ENCODE measurements at regions not wholly inside any gene's neighbourhood (a gene's known extent, or its start where the extent isn't known, plus 50 kb on each side); places are given as distances from the start of the nearest gene placed in this dataset.
A peak's percentile ranks its signal among the peaks of the same experiment; 100 is the strongest.
"Not testable (repeated sequence)": the region's sequence is repeated elsewhere in the genome, so short reads cannot be mapped to it uniquely, and the experiment has no call there.

DNA sequence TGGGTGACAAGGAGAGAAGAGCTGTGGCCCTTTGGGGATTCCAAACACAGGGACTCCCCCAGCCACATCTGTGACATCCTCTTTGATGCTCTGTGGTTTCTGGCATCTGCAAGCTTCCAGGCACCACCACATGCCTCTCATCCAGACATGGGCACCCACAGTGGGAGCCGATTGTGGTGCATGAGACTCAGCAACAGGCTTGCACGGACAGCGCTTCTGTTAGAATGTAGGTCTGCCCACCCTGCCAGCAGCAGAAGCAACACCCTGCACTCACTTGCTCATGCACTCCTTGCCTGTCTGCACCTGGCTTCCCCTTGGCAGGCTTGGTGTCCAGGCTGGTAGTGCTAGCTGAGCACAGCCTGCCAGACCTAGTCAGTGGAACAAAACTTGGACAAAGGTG, 735.0 kb upstream of the ZWINT start:
- Mint-ChIP-seq H3K27ac (no peak overlapping the region), H3K9me3 (peaks cover 0 to 11% (median 7%) of the 10 kb centered on the region in 8 donors), H3K4me3 (no peak overlapping the region), H3K4me1 (no peaks in the 10 kb centered on the region), H3K27me3 (no peaks in the 10 kb centered on the region), H3K36me3 (no peaks in the 10 kb centered on the region)
- Histone ChIP-seq H3K4me3 (ENCODE audit: low read length in 2 of 2) (no peak overlapping the region), H3K27ac (ENCODE audit: low read depth, low read length) (no peak overlapping the region), H3K4me1 (ENCODE audit: insufficient read depth, low read length) (no peaks in the 10 kb centered on the region), H3K36me3 (ENCODE audit: insufficient read depth, low read length) (no peaks in the 10 kb centered on the region), H3K9me3 (ENCODE audit: control insufficient read depth in 1 of 2, low read length in 2 of 2) (no peaks in the 10 kb centered on the region), H3K27me3 (ENCODE audit: insufficient read depth, low read length) (no peaks in the 10 kb centered on the region)
- CTCF ChIA-PET (ENCODE audit: partially characterized antibody) = no interaction called here
- DNase-seq = no peak
- POLR2A ChIA-PET (ENCODE audit: partially characterized antibody) = no interaction called here
- intact Hi-C loops (cut with micrococcal nuclease) = no loop called here

- no peaks in the 10 kb centered on the region for H3K27me3 Mint-ChIP-seq
Observed at GRCh38 chr10:57094965-57095364, 733.9 kb upstream of the ZWINT start.

GRCh38 chr10:57094083-57094482, 733.0 kb upstream of the ZWINT start:
- CTCF ChIA-PET (ENCODE audit: partially characterized antibody) = no interaction called here
- no peak overlapping the region for H3K4me3 ChIP-seq (ENCODE audit: low read length in 2 of 2)
- no peaks in the 10 kb centered on the region for H3K27me3 ChIP-seq (ENCODE audit: insufficient read depth, low read length)
- H3K27ac Mint-ChIP-seq = no peak overlapping the region
- H3K4me1 ChIP-seq (ENCODE audit: insufficient read depth, low read length) = no peaks in the 10 kb centered on the region
- H3K9me3 ChIP-seq (ENCODE audit: control insufficient read depth in 1 of 2, low read length in 2 of 2) = no peaks in the 10 kb centered on the region
- no peaks in the 10 kb centered on the region for H3K36me3 Mint-ChIP-seq
- no peaks in the 10 kb centered on the region for H3K36me3 ChIP-seq (ENCODE audit: insufficient read depth, low read length)
- H3K4me1 Mint-ChIP-seq = no peaks in the 10 kb centered on the region
- no peaks in the 10 kb centered on the region for H3K27me3 Mint-ChIP-seq
- POLR2A ChIA-PET (ENCODE audit: partially characterized antibody) = no interaction called here
- intact Hi-C loops (cut with micrococcal nuclease) = no loop called here
- H3K9me3 Mint-ChIP-seq = peaks cover 0 to 9% (median 7%) of the 10 kb centered on the region in 8 donors
- DNase-seq = no peak
- no peak overlapping the region for H3K4me3 Mint-ChIP-seq
- H3K27ac ChIP-seq (ENCODE audit: low read depth, low read length) = no peak overlapping the region

More at GRCh38 chr10:57094965-57095364, 733.9 kb upstream of the ZWINT start:
- Mint-ChIP-seq H3K4me1 (no peaks in the 10 kb centered on the region), H3K36me3 (no peaks in the 10 kb centered on the region), H3K4me3 (no peak overlapping the region), H3K27ac (no peak overlapping the region), H3K9me3 (peaks cover 0 to 9% (median 7%) of the 10 kb centered on the region in 8 donors)
- Histone ChIP-seq H3K4me1 (ENCODE audit: insufficient read depth, low read length) (no peaks in the 10 kb centered on the region), H3K27ac (ENCODE audit: low read depth, low read length) (no peak overlapping the region), H3K27me3 (ENCODE audit: insufficient read depth, low read length) (no peaks in the 10 kb centered on the region), H3K9me3 (ENCODE audit: control insufficient read depth in 1 of 2, low read length in 2 of 2) (no peaks in the 10 kb centered on the region), H3K4me3 (ENCODE audit: low read length in 2 of 2) (no peak overlapping the region), H3K36me3 (ENCODE audit: insufficient read depth, low read length) (no peaks in the 10 kb centered on the region)
- intact Hi-C loops (cut with micrococcal nuclease) = no loop called here
- ChIA-PET POLR2A (ENCODE audit: partially characterized antibody) (no interaction called here), CTCF (ENCODE audit: partially characterized antibody) (no interaction called here)
- no peak for DNase-seq

DNA sequence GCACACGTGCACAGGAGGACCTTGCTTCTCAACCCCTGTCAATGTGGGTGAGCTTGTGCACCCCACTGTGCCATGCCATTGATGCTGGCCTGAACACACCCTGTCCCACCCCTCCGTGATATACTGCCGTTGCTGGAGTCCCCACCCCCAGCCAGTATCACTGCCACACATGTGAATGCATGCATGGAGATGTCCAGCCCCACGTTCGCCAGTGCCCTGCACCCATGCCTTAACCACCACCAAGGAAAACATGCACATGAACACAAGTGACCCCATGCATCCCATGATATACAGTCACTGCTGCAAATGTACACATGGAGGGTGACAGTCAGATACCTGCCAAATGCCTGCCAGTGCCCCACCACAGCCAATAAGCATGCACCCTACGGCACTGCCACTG, 692.5 kb upstream of the ZWINT start:
- no peaks in the 10 kb centered on the region for H3K4me1 Mint-ChIP-seq
- H3K36me3 Mint-ChIP-seq = no peaks in the 10 kb centered on the region
- intact Hi-C loops (cut with micrococcal nuclease) = no loop called here
- H3K27ac Mint-ChIP-seq = no peak overlapping the region
- POLR2A ChIA-PET (ENCODE audit: partially characterized antibody) = no interaction called here
- Histone ChIP-seq H3K36me3 (ENCODE audit: insufficient read depth, low read length) (no peaks in the 10 kb centered on the region), H3K4me1 (ENCODE audit: insufficient read depth, low read length) (no peaks in the 10 kb centered on the region), H3K27ac (ENCODE audit: low read depth, low read length) (no peak overlapping the region), H3K4me3 (ENCODE audit: low read length in 2 of 2) (no peak overlapping the region), H3K27me3 (ENCODE audit: insufficient read depth, low read length) (no peaks in the 10 kb centered on the region), H3K9me3 (ENCODE audit: control insufficient read depth in 1 of 2, low read length in 2 of 2) (no peaks in the 10 kb centered on the region)
- DNase-seq = peak in 1 of 5 donors; percentile 21
- CTCF ChIA-PET (ENCODE audit: partially characterized antibody) = no interaction called here
- no peak overlapping the region for H3K4me3 Mint-ChIP-seq
- H3K27me3 Mint-ChIP-seq = no peaks in the 10 kb centered on the region
- peaks cover 5 to 42% (median 22%) of the 10 kb centered on the region in 8 donors for H3K9me3 Mint-ChIP-seq

- Mint-ChIP-seq H3K36me3 (no peaks in the 10 kb centered on the region), H3K27me3 (no peaks in the 10 kb centered on the region), H3K4me3 (no peak overlapping the region), H3K9me3 (peaks cover 3 to 25% (median 8%) of the 10 kb centered on the region in 8 donors), H3K4me1 (no peaks in the 10 kb centered on the region), H3K27ac (no peak overlapping the region)
- CTCF ChIA-PET (ENCODE audit: partially characterized antibody) = no interaction called here
- intact Hi-C loops (cut with micrococcal nuclease) = no loop called here
- Histone ChIP-seq H3K36me3 (ENCODE audit: insufficient read depth, low read length) (no peaks in the 10 kb centered on the region), H3K9me3 (ENCODE audit: control insufficient read depth in 1 of 2, low read length in 2 of 2) (no peaks in the 10 kb centered on the region), H3K4me3 (ENCODE audit: low read length in 2 of 2) (no peak overlapping the region), H3K27me3 (ENCODE audit: insufficient read depth, low read length) (no peaks in the 10 kb centered on the region), H3K27ac (ENCODE audit: low read depth, low read length) (no peak overlapping the region), H3K4me1 (ENCODE audit: insufficient read depth, low read length) (no peaks in the 10 kb centered on the region)
- POLR2A ChIA-PET (ENCODE audit: partially characterized antibody) = no interaction called here
- DNase-seq = no peak
Observed at GRCh38 chr10:57049096-57049495, 688.0 kb upstream of the ZWINT start.

GRCh38 chr10:57038531-57038930, 677.5 kb upstream of the ZWINT start:
- Histone ChIP-seq H3K36me3 (ENCODE audit: insufficient read depth, low read length) (no peaks in the 10 kb centered on the region), H3K9me3 (ENCODE audit: control insufficient read depth in 1 of 2, low read length in 2 of 2) (no peaks in the 10 kb centered on the region), H3K4me3 (ENCODE audit: low read length in 2 of 2) (no peak overlapping the region), H3K27ac (ENCODE audit: low read depth, low read length) (no peak overlapping the region), H3K4me1 (ENCODE audit: insufficient read depth, low read length) (no peaks in the 10 kb centered on the region), H3K27me3 (ENCODE audit: insufficient read depth, low read length) (no peaks in the 10 kb centered on the region)
- no peak overlapping the region for H3K4me3 Mint-ChIP-seq
- peaks cover 0 to 12% (median 3%) of the 10 kb centered on the region in 8 donors for H3K9me3 Mint-ChIP-seq
- no peaks in the 10 kb centered on the region for H3K4me1 Mint-ChIP-seq
- no peak for DNase-seq
- ChIA-PET CTCF (ENCODE audit: partially characterized antibody) (no interaction called here), POLR2A (ENCODE audit: partially characterized antibody) (no interaction called here)
- intact Hi-C loops (cut with micrococcal nuclease) = no loop called here
- H3K36me3 Mint-ChIP-seq = no peaks in the 10 kb centered on the region
- H3K27me3 Mint-ChIP-seq = no peaks in the 10 kb centered on the region
- H3K27ac Mint-ChIP-seq = no peak overlapping the region

GRCh38 chr10:57035310-57035709, 674.3 kb upstream of the ZWINT start:
- no peaks in the 10 kb centered on the region for H3K27me3 ChIP-seq (ENCODE audit: insufficient read depth, low read length)
- intact Hi-C loops (cut with micrococcal nuclease) = no loop called here
- H3K4me1 Mint-ChIP-seq = no peaks in the 10 kb centered on the region
- no peaks in the 10 kb centered on the region for H3K36me3 ChIP-seq (ENCODE audit: insufficient read depth, low read length)
- H3K36me3 Mint-ChIP-seq = no peaks in the 10 kb centered on the region
- H3K27ac Mint-ChIP-seq = no peak overlapping the region
- POLR2A ChIA-PET (ENCODE audit: partially characterized antibody) = no interaction called here
- H3K4me1 ChIP-seq (ENCODE audit: insufficient read depth, low read length) = no peaks in the 10 kb centered on the region
- CTCF ChIA-PET (ENCODE audit: partially characterized antibody) = no interaction called here
- no peak for DNase-seq
- no peak overlapping the region for H3K4me3 Mint-ChIP-seq
- H3K4me3 ChIP-seq (ENCODE audit: low read length in 2 of 2) = no peak overlapping the region
- peaks cover 0 to 6% of the 10 kb centered on the region in 2 donors for H3K9me3 ChIP-seq (ENCODE audit: control insufficient read depth in 1 of 2, low read length in 2 of 2)
- H3K27me3 Mint-ChIP-seq = no peaks in the 10 kb centered on the region
- peaks cover 9 to 33% (median 21%) of the 10 kb centered on the region in 8 donors for H3K9me3 Mint-ChIP-seq
- H3K27ac ChIP-seq (ENCODE audit: low read depth, low read length) = no peak overlapping the region

- H3K9me3 ChIP-seq (ENCODE audit: control insufficient read depth in 1 of 2, low read length in 2 of 2); POLR2A ChIA-PET (ENCODE audit: partially characterized antibody); H3K27me3 Mint-ChIP-seq; H3K27ac Mint-ChIP-seq; H3K36me3 Mint-ChIP-seq; H3K4me1 Mint-ChIP-seq; H3K27me3 ChIP-seq (ENCODE audit: insufficient read depth, low read length); H3K27ac ChIP-seq (ENCODE audit: low read depth, low read length); DNase-seq; intact Hi-C loops (cut with micrococcal nuclease); H3K4me1 ChIP-seq (ENCODE audit: insufficient read depth, low read length); CTCF ChIA-PET (ENCODE audit: partially characterized antibody); H3K4me3 Mint-ChIP-seq; H3K36me3 ChIP-seq (ENCODE audit: insufficient read depth, low read length); H3K4me3 ChIP-seq (ENCODE audit: low read length in 2 of 2): not testable (repeated sequence)
- peaks cover 9 to 38% (median 25%) of the 10 kb centered on the region in 8 donors for H3K9me3 Mint-ChIP-seq
Observed at GRCh38 chr10:57032301-57032700, 671.2 kb upstream of the ZWINT start.

Measured in CD4-positive, alpha-beta memory T cell (primary cell).